OCI-LY1 (cell line): ENCODE measurements at regions not wholly inside any gene's neighbourhood (a gene's known extent, or its start where the extent isn't known, plus 50 kb on each side); places are given as distances from the start of the nearest gene placed in this dataset.

Source experiments
- H2AFZ ChIP-seq: fragments of 200-600 bp; sonication (generic), shearing (Covaris generic); 2 replicates; pipeline ENCODE4 v1.6.0; 2014; ENCODE audit warnings: antibody characterized with exemption, mild to moderate bottlenecking, low read length
- H3F3A ChIP-seq: fragments of 200-600 bp; sonication (generic), shearing (Covaris generic); 2 replicates; pipeline ENCODE4 v1.6.0; 2014; ENCODE audit warnings: mild to moderate bottlenecking, antibody characterized with exemption, low read length, moderate library complexity; ENCODE audit not compliant: insufficient read depth
- H3K27ac ChIP-seq: fragments of 200-600 bp; sonication (generic); 2 replicates; pipeline ENCODE4 v1.5.1; 2014; ENCODE audit warnings: low read length, mixed run types, mild to moderate bottlenecking, low read depth; ENCODE audit not compliant: poor library complexity, severe bottlenecking
- H3K27me3 ChIP-seq: fragments of 200-600 bp; sonication (generic); 2 replicates; pipeline ENCODE4 v1.6.0; 2014; ENCODE audit warnings: antibody characterized with exemption, mild to moderate bottlenecking, low read length, moderate library complexity; ENCODE audit not compliant: insufficient read depth
- H3K36me3 ChIP-seq: fragments of 200-600 bp; sonication (generic); 2 replicates; pipeline ENCODE4 v1.6.1; 2014; ENCODE audit warnings: mild to moderate bottlenecking, antibody characterized with exemption, low read length, moderate library complexity, mixed read lengths; ENCODE audit not compliant: insufficient read depth
- H3K4me1 ChIP-seq: fragments of 200-600 bp; sonication (generic); 2 replicates; pipeline ENCODE4 v1.5.1; 2014; ENCODE audit warnings: mild to moderate bottlenecking, low read length, moderate library complexity; ENCODE audit not compliant: insufficient read depth, severe bottlenecking
- H3K4me2 ChIP-seq: fragments of 200-600 bp; sonication (generic), shearing (Covaris generic); 2 replicates; pipeline ENCODE4 v1.6.1; 2014; ENCODE audit warnings: low read length
- H3K4me3 ChIP-seq: fragments of 200-600 bp; sonication (generic); 2 replicates; pipeline ENCODE4 v1.5.1; 2014; ENCODE audit warnings: low read length, low read depth, mild to moderate bottlenecking, mixed read lengths; ENCODE audit not compliant: poor library complexity, severe bottlenecking
- H3K79me2 ChIP-seq: fragments of 200-600 bp; shearing (Covaris generic); 2 replicates; pipeline ENCODE4 v1.6.1; 2016; ENCODE audit warnings: mixed run types, low read length, mixed read lengths; ENCODE audit not compliant: insufficient read depth
- H3K9ac ChIP-seq: fragments of 200-600 bp; sonication (generic), shearing (Covaris generic); 2 replicates; pipeline ENCODE4 v1.6.1; 2014; ENCODE audit warnings: mild to moderate bottlenecking, low read length, mixed read lengths
- H3K9me2 ChIP-seq: fragments of 200-600 bp; sonication (generic), shearing (Covaris generic); 2 replicates; pipeline ENCODE4 v1.6.1; 2014; ENCODE audit warnings: low read depth, mild to moderate bottlenecking, low read length, mixed read lengths
- H3K9me3 ChIP-seq: fragments of 200-600 bp; shearing (Covaris generic); 2 replicates; pipeline ENCODE4 v1.6.1; 2014; ENCODE audit warnings: low read length, mixed read lengths
- H4K20me1 ChIP-seq: fragments of 200-600 bp; sonication (generic), shearing (Covaris generic); 2 replicates; pipeline ENCODE4 v1.6.0; 2016; ENCODE audit warnings: mild to moderate bottlenecking, low read length; ENCODE audit not compliant: insufficient read depth
- EZH2 ChIP-seq: fragments of 200-600 bp; sonication (generic), shearing (Covaris generic); IDR thresholded peaks from 2 replicates; pipeline ENCODE4 v1.8.0; 2017; ENCODE audit warnings: borderline replicate concordance, mixed run types, mild to moderate bottlenecking, antibody characterized with exemption, low read length, moderate library complexity, mixed read lengths
- TF ChIP-seq, protein P1 (sequence below): fragments of 200-600 bp; sonication (generic), shearing (Covaris generic); IDR thresholded peaks from 2 replicates; pipeline ENCODE4 v1.5.1; 2017; ENCODE audit warnings: mild to moderate bottlenecking, antibody characterized with exemption, low read length, moderate library complexity, mixed read lengths

DNA sequence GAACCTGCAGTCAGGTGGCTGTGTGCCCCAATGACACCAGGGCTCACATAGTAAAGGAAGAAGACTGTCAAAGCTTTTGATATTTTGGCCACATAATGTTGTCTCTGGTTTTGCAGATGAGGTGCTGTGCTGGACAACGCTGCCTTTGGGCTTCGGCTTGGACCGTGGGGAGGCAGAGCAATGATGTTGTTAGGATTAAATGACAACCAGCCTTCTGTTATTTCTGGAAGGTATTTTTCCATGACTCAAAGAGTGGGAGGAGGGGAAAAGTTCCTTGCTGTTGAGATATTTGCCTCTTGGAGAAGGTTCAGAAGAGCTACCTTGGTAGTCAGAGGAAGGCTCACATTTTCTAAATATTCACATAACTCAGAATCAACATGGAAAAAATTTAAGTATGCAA, 187.3 kb upstream of the GALNT2 start:
- H3K27me3 ChIP-seq, result no peaks in the 10 kb centered on the region
- TF ChIP-seq, protein P1, sequence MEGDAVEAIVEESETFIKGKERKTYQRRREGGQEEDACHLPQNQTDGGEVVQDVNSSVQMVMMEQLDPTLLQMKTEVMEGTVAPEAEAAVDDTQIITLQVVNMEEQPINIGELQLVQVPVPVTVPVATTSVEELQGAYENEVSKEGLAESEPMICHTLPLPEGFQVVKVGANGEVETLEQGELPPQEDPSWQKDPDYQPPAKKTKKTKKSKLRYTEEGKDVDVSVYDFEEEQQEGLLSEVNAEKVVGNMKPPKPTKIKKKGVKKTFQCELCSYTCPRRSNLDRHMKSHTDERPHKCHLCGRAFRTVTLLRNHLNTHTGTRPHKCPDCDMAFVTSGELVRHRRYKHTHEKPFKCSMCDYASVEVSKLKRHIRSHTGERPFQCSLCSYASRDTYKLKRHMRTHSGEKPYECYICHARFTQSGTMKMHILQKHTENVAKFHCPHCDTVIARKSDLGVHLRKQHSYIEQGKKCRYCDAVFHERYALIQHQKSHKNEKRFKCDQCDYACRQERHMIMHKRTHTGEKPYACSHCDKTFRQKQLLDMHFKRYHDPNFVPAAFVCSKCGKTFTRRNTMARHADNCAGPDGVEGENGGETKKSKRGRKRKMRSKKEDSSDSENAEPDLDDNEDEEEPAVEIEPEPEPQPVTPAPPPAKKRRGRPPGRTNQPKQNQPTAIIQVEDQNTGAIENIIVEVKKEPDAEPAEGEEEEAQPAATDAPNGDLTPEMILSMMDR, result no peak
- TF ChIP-seq EZH2, result no peak

DNA sequence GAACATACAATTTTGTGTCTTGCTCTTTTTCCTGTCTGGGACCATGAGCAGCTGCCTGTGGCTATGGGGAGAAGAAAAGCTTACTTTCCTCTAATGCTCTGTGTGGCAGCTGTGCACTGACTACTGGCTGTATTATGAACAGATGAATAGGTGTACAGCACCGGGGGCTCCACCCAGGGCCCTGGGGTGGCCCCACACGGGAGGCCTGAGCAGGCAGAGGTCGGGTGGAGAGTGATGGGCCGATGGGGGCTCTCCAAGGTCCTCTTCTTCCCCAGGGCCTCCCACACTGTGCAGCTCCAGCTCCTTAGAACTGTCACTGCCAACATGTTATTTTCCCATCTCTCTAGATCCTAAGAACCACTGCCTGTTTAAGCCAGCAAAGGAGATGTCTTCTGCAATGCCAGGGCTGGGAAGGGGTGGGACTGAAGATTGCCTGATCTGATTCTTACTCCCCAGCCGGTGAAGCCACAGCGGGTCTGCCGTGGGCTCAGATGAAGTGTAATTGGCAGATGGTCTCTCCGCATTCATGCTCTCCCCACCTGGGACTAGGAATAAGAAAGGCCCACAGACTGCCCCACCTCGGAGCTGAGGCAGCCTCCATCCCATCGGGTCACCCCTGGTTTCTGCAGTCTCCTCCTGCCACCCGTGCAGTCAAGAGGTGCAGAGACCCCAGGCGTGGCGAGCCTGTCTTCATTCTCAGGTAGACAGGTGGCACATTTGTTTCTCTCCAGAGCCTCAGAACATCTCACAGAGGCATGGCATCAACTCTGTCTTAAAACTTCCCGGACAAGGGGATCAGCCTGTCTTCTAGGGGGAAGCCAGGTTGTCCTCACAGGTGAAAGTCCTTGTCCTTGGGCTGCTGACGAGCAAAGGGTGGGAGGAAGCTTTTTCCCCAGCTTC, 186.5 kb upstream of the GALNT2 start:
- Histone ChIP-seq H2AFZ (no peak overlapping the region), H4K20me1 (no peaks in the 10 kb centered on the region), H3K36me3 (no peaks in the 10 kb centered on the region), H3K9ac (no peak overlapping the region), H3K27ac (no peak overlapping the region), H3K27me3 (no peaks in the 10 kb centered on the region), H3K4me1 (no peaks in the 10 kb centered on the region), H3K79me2 (no peaks in the 10 kb centered on the region), H3K9me2 (no peaks in the 10 kb centered on the region), H3F3A (no peaks in the 10 kb centered on the region), H3K4me3 (no peak overlapping the region), H3K9me3 (no peaks in the 10 kb centered on the region), H3K4me2 (no peak overlapping the region)
- TF ChIP-seq EZH2, result no peak

More for the DNA sequence above, 187.3 kb upstream of the GALNT2 start:
- no peaks in the 10 kb centered on the region for H3K9me3 ChIP-seq
- H2AFZ ChIP-seq, result no peak overlapping the region
- no peaks in the 10 kb centered on the region for H3F3A ChIP-seq
- H3K79me2 ChIP-seq, result no peaks in the 10 kb centered on the region
- H3K4me3 ChIP-seq, result no peak overlapping the region
- H3K9ac ChIP-seq, result no peak overlapping the region
- H3K9me2 ChIP-seq, result no peaks in the 10 kb centered on the region
- no peak overlapping the region for H3K4me2 ChIP-seq
- H3K27ac ChIP-seq, result no peak overlapping the region
- H3K4me1 ChIP-seq, result no peaks in the 10 kb centered on the region
- no peaks in the 10 kb centered on the region for H3K36me3 ChIP-seq
- no peaks in the 10 kb centered on the region for H4K20me1 ChIP-seq

DNA sequence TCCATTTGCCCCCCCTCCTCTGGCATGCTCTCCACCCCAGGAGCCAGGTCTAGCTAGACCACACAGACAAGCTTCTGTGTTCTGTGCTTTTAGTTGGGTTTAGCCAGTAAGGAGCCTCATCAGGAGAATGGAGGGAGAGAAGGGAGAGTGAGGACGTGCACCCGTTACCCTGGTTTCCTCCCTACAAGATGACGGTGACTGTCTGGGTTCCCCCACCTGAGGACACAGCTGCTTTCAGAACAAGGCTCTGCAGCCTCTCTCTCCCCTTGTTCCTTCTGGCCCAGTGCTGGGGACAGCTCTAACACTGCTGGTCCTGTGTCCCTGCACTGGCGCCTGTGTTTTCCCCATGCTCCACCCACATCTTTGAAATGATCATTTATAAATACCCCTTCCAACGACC, 184.4 kb upstream of the GALNT2 start:
- Histone ChIP-seq H3K9me2 (no peaks in the 10 kb centered on the region), H3K27me3 (peaks cover 9% of the 10 kb centered on the region; the same call in 1 of the 2 replicates), H4K20me1 (no peaks in the 10 kb centered on the region), H3K36me3 (no peaks in the 10 kb centered on the region), H3F3A (no peaks in the 10 kb centered on the region), H3K4me3 (no peak overlapping the region), H3K9ac (no peak overlapping the region), H3K79me2 (no peaks in the 10 kb centered on the region), H3K27ac (no peak overlapping the region), H3K4me2 (no peak overlapping the region), H3K9me3 (no peaks in the 10 kb centered on the region), H3K4me1 (no peaks in the 10 kb centered on the region), H2AFZ (no peak overlapping the region)
- TF ChIP-seq, protein P1, result no peak
- TF ChIP-seq EZH2, result no peak
